ENCODE measurements at regions not wholly inside any gene's neighbourhood (a gene's known extent, or its start where the extent isn't known, plus 50 kb on each side); places are given as distances from the start of the nearest gene placed in this dataset.
A peak's percentile ranks its signal among the peaks of the same experiment; 100 is the strongest.

DNA sequence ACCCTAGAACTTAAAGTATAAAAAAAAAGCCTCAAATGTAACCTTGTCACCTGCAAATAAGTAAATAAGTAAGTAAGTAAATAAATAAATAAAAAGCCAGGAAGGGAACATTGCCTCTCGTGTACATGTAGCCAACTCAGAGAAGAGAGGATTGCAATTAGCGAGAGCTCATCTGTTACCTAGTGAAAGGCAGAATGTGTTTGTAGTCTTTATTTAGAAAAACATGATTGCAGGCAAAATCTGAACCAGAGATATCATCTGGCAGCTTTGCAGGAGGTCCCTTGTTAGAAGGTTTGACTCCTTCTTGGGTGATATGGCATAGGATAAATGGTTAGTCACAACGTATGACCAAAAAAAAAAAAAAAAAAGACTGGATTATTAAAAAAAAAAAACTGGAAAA is 71.6 kb upstream of the SYN2 start:
- no peak for DNase-seq (ENCODE audit: extremely low spot score, unreplicated experiment)
- TF ChIP-seq, protein P1, sequence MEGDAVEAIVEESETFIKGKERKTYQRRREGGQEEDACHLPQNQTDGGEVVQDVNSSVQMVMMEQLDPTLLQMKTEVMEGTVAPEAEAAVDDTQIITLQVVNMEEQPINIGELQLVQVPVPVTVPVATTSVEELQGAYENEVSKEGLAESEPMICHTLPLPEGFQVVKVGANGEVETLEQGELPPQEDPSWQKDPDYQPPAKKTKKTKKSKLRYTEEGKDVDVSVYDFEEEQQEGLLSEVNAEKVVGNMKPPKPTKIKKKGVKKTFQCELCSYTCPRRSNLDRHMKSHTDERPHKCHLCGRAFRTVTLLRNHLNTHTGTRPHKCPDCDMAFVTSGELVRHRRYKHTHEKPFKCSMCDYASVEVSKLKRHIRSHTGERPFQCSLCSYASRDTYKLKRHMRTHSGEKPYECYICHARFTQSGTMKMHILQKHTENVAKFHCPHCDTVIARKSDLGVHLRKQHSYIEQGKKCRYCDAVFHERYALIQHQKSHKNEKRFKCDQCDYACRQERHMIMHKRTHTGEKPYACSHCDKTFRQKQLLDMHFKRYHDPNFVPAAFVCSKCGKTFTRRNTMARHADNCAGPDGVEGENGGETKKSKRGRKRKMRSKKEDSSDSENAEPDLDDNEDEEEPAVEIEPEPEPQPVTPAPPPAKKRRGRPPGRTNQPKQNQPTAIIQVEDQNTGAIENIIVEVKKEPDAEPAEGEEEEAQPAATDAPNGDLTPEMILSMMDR (IDR thresholded peaks at IDR 0.05), result no peak
- H3K4me3 Mint-ChIP-seq (ENCODE audit: unreplicated experiment), result no peak overlapping the region
- H3K36me3 Mint-ChIP-seq (ENCODE audit: unreplicated experiment), result no peaks in the 10 kb centered on the region
- no peaks in the 10 kb centered on the region for H3K4me1 Mint-ChIP-seq (ENCODE audit: unreplicated experiment)
- H3K9me3 Mint-ChIP-seq (ENCODE audit: unreplicated experiment), result no peaks in the 10 kb centered on the region
- H3K27me3 Mint-ChIP-seq (ENCODE audit: unreplicated experiment), result no peaks in the 10 kb centered on the region
- no peak overlapping the region for H3K27ac Mint-ChIP-seq (ENCODE audit: unreplicated experiment)

DNA sequence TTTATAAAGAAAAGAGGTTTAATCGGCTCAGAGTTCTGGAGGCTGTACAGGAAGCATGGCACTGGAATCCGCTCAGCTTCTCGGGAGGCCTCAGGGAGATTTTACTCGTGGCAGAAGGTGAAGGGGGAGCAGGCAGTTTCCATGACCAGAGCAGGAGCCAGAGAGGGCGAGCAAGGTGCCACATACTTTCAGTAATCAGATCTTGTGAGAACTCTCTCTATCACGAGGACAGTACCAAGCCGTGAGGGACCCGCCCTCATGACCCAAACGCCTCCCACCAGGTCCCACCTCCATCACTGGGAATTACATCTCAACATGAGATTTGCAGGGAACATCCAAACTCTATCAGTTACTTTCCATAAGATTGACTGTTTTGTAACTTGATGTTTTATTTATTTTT is 70.7 kb upstream of the SYN2 start:
- Mint-ChIP-seq H3K4me1 (ENCODE audit: unreplicated experiment) (no peaks in the 10 kb centered on the region), H3K9me3 (ENCODE audit: unreplicated experiment) (no peaks in the 10 kb centered on the region), H3K4me3 (ENCODE audit: unreplicated experiment) (no peak overlapping the region), H3K27me3 (ENCODE audit: unreplicated experiment) (no peaks in the 10 kb centered on the region), H3K36me3 (ENCODE audit: unreplicated experiment) (no peaks in the 10 kb centered on the region), H3K27ac (ENCODE audit: unreplicated experiment) (no peak overlapping the region)
- peak; percentile 51 for DNase-seq (ENCODE audit: extremely low spot score, unreplicated experiment)
- TF ChIP-seq, protein P1 (IDR thresholded peaks at IDR 0.05), result no peak

DNA sequence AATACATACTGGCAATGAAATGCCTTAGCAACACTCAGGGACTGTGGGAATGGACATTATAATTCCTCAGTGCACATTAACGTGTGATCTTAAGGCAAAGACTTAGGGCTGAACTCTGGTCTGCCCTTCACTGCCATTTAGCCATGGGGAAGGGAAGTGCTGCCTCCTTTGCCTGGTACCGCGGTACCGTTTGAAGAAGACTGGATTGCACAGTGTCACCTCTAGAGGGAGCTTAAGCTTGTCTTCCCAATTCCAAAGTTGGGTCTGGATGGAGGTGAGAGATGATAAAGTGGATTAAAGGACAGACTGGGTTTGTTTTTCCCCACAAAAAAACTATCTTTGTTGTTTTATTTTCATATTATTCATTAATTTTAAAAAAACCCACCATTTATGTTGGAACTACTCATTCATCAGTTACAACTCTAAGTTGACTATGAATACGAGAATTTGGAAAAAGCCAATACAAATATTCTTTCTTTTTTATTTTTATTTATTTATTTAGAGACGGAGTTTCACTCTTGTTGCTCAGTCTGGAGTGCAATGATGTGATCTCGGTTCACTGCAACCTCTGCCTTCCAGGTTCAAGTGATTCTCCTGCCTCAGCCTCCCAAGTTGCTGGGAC is 60.0 kb upstream of the SYN2 start:
- Mint-ChIP-seq H3K4me1 (ENCODE audit: unreplicated experiment) (no peaks in the 10 kb centered on the region), H3K27me3 (ENCODE audit: unreplicated experiment) (peaks cover 2% of the 10 kb centered on the region), H3K27ac (ENCODE audit: unreplicated experiment) (no peak overlapping the region), H3K9me3 (ENCODE audit: unreplicated experiment) (no peaks in the 10 kb centered on the region), H3K4me3 (ENCODE audit: unreplicated experiment) (no peak overlapping the region), H3K36me3 (ENCODE audit: unreplicated experiment) (no peaks in the 10 kb centered on the region)
- DNase-seq (ENCODE audit: extremely low spot score, unreplicated experiment), result peak; percentile 40
- TF ChIP-seq, protein P1 (IDR thresholded peaks at IDR 0.05), result peak; percentile 44

DNA sequence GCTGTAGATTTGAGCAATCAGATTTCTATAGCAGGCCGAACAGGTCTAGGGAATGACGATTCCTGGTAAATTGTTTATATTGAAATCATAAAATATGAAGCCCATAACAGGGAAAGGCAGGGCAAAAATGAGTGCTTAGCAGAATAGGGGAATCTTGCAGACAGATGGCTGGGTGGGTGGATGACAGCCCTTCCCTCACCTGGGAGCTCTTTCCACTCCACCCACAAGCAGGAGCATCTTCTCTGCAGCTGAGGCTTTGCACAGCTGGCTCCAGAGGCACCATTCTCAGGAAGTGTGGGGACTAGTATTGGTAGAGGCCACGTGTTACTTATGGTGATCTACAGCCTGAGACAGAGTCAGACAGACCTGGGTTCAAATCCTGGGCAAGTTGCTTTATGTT is 55.9 kb upstream of the SYN2 start:
- H3K4me3 Mint-ChIP-seq (ENCODE audit: unreplicated experiment), result no peak overlapping the region
- H3K9me3 Mint-ChIP-seq (ENCODE audit: unreplicated experiment), result no peaks in the 10 kb centered on the region
- no peaks in the 10 kb centered on the region for H3K36me3 Mint-ChIP-seq (ENCODE audit: unreplicated experiment)
- TF ChIP-seq, protein P1 (IDR thresholded peaks at IDR 0.05), result no peak
- H3K4me1 Mint-ChIP-seq (ENCODE audit: unreplicated experiment), result no peaks in the 10 kb centered on the region
- peak; percentile 49 for DNase-seq (ENCODE audit: extremely low spot score, unreplicated experiment)
- no peak overlapping the region for H3K27ac Mint-ChIP-seq (ENCODE audit: unreplicated experiment)
- H3K27me3 Mint-ChIP-seq (ENCODE audit: unreplicated experiment), result peaks cover 4% of the 10 kb centered on the region

DNA sequence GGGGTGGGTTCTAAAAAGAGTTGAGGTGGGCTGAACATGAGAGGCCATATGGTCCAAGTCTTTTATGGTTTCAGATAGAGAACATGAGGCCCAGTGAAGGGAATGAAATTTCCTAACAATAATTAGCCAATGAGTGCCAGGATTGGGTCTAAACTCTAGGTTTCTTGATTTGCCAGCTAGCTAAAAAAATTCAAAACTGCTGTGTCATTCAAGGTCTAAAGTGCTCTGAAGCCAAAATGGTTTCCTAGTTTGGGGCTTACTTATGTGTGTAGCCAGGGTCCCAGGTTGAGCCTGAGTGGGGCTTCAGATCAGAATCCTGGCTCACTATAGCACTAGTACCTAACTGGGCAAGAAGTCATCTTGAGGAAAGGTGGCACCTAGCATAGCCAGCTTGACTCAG is 55.3 kb upstream of the SYN2 start:
- H3K4me1 Mint-ChIP-seq (ENCODE audit: unreplicated experiment), result no peaks in the 10 kb centered on the region
- H3K4me3 Mint-ChIP-seq (ENCODE audit: unreplicated experiment), result no peak overlapping the region
- peaks cover 6% of the 10 kb centered on the region for H3K27me3 Mint-ChIP-seq (ENCODE audit: unreplicated experiment)
- H3K9me3 Mint-ChIP-seq (ENCODE audit: unreplicated experiment), result no peaks in the 10 kb centered on the region
- H3K27ac Mint-ChIP-seq (ENCODE audit: unreplicated experiment), result no peak overlapping the region
- no peak for DNase-seq (ENCODE audit: extremely low spot score, unreplicated experiment)
- H3K36me3 Mint-ChIP-seq (ENCODE audit: unreplicated experiment), result no peaks in the 10 kb centered on the region
- TF ChIP-seq, protein P1 (IDR thresholded peaks at IDR 0.05), result no peak

All from osteocyte (in vitro differentiated cells).